ENCODE measurements at regions not wholly inside any gene's neighbourhood (a gene's known extent, or its start where the extent isn't known, plus 50 kb on each side); places are given as distances from the start of the nearest gene placed in this dataset.

DNA sequence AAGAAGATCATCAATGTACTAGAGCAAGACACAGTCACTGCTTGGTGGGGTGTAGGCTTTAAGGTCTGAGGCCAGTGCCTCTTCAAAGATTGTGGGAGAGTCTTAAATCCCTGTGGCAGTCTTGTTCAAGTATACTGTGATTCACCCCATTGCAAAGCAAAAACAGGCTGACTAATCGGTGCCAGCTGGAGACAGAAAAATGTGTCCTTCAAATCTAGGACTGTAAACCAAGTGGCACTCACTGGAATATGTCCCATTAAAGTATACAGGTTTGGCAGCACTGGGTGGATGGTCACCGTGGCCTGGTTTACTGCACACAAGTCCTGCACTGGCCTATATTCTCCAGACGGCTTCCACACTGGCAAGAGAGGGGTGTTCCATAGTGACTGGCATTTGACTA is 1315.3 kb downstream of the TMEM121 start:
- Histone ChIP-seq H3K4me3 (no peak overlapping the region), H3K36me3 (no peaks in the 10 kb centered on the region), H3K9me3 (no peaks in the 10 kb centered on the region), H3K27me3 (no peaks in the 10 kb centered on the region), H3K4me1 (peaks cover 8% of the 10 kb centered on the region), H3K27ac (no peak overlapping the region)
- intact Hi-C loops (cut with DNase I), result no loop called here
- no peak for DNase-seq (ENCODE audit: extremely low spot score in 2 of 2)
- TF ChIP-seq POLR2A (IDR thresholded peaks at IDR 0.05), result no peak
- no peak for TF ChIP-seq CTCF (IDR thresholded peaks at IDR 0.05)
- no peak for TF ChIP-seq POLR2AphosphoS5 (IDR thresholded peaks at IDR 0.05; ENCODE audit: insufficient read depth in 1 of 2, low read depth in 1 of 2)

DNA sequence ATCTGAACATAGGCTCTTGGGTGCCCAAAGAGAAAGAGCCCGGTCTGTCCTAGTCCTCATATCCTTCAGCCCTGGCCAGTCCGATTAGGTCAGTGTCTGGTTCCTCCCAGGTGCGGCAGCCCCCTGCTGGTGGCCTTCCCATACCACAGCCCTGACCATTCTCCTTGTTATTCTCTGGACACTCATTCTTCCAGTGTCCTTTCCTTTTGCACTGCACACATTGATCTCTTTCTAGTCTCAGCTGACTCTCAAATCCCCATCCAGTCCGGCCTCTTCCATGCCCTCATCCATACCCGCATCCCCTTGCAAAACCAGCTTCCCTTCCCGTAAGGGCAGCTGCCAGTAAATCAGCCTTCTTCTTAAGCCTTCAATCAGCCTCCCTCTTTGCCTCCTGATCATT is 1316.3 kb downstream of the TMEM121 start:
- H3K9me3 ChIP-seq, result no peaks in the 10 kb centered on the region
- H3K4me3 ChIP-seq, result no peak overlapping the region
- DNase-seq (ENCODE audit: extremely low spot score in 2 of 2), result peak in 1 of 2 donors; percentile 79
- TF ChIP-seq POLR2A (IDR thresholded peaks at IDR 0.05) (no peak), CTCF (IDR thresholded peaks at IDR 0.05) (no peak), POLR2AphosphoS5 (IDR thresholded peaks at IDR 0.05; ENCODE audit: insufficient read depth in 1 of 2, low read depth in 1 of 2) (no peak)
- no peaks in the 10 kb centered on the region for H3K36me3 ChIP-seq
- no peak overlapping the region for H3K27ac ChIP-seq
- intact Hi-C loops (cut with DNase I), result no loop called here
- peaks cover 8% of the 10 kb centered on the region for H3K4me1 ChIP-seq
- H3K27me3 ChIP-seq, result no peaks in the 10 kb centered on the region

- TF ChIP-seq POLR2A (IDR thresholded peaks at IDR 0.05), result no peak
- no peak for TF ChIP-seq POLR2AphosphoS5 (IDR thresholded peaks at IDR 0.05; ENCODE audit: insufficient read depth in 1 of 2, low read depth in 1 of 2)
- TF ChIP-seq CTCF (IDR thresholded peaks at IDR 0.05), result no peak
- Histone ChIP-seq H3K9me3 (no peaks in the 10 kb centered on the region), H3K4me1 (peaks cover 8% of the 10 kb centered on the region), H3K4me3 (peak overlapping the region in 1 of 2 donors; percentile 38), H3K27ac (no peak overlapping the region), H3K27me3 (no peaks in the 10 kb centered on the region), H3K36me3 (no peaks in the 10 kb centered on the region)
- no peak for DNase-seq (ENCODE audit: extremely low spot score in 2 of 2)
- intact Hi-C loops (cut with DNase I), result no loop called here
Observed at GRCh38 chr14:106843386-106843785, 1317.0 kb downstream of the TMEM121 start.

GRCh38 chr14:106843951-106844483 is 1317.6 kb downstream of the TMEM121 start:
- Histone ChIP-seq H3K4me3 (peak overlapping the region; percentile 34 to 38), H3K36me3 (no peaks in the 10 kb centered on the region), H3K4me1 (peaks cover 8% of the 10 kb centered on the region), H3K27me3 (no peaks in the 10 kb centered on the region), H3K9me3 (no peaks in the 10 kb centered on the region), H3K27ac (peak overlapping the region; percentile 60)
- intact Hi-C loops (cut with DNase I), result no loop called here
- DNase-seq (ENCODE audit: extremely low spot score in 2 of 2), result peak in 1 of 2 donors; percentile 81
- TF ChIP-seq POLR2AphosphoS5 (IDR thresholded peaks at IDR 0.05; ENCODE audit: insufficient read depth in 1 of 2, low read depth in 1 of 2) (no peak), POLR2A (IDR thresholded peaks at IDR 0.05) (no peak), CTCF (IDR thresholded peaks at IDR 0.05) (no peak)

GRCh38 chr14:106844608-106845285 is 1318.4 kb downstream of the TMEM121 start:
- DNase-seq (ENCODE audit: extremely low spot score in 2 of 2), result peak in 1 of 2 donors; percentile 80

More at GRCh38 chr14:106844608-106845285, 1318.4 kb downstream of the TMEM121 start:
- Histone ChIP-seq H3K4me1 (peaks cover 8% of the 10 kb centered on the region), H3K36me3 (no peaks in the 10 kb centered on the region), H3K9me3 (no peaks in the 10 kb centered on the region), H3K4me3 (peak overlapping the region; percentile 34 to 38), H3K27ac (peak overlapping the region; percentile 60), H3K27me3 (no peaks in the 10 kb centered on the region)
- intact Hi-C loops (cut with DNase I), result no loop called here
- TF ChIP-seq POLR2AphosphoS5 (IDR thresholded peaks at IDR 0.05; ENCODE audit: insufficient read depth in 1 of 2, low read depth in 1 of 2), result peak in 1 of 2 donors; percentile 44
- TF ChIP-seq CTCF (IDR thresholded peaks at IDR 0.05), result no peak
